ENCODE measurements at regions not wholly inside any gene's neighbourhood (a gene's known extent, or its start where the extent isn't known, plus 50 kb on each side); places are given as distances from the start of the nearest gene placed in this dataset.

DNA sequence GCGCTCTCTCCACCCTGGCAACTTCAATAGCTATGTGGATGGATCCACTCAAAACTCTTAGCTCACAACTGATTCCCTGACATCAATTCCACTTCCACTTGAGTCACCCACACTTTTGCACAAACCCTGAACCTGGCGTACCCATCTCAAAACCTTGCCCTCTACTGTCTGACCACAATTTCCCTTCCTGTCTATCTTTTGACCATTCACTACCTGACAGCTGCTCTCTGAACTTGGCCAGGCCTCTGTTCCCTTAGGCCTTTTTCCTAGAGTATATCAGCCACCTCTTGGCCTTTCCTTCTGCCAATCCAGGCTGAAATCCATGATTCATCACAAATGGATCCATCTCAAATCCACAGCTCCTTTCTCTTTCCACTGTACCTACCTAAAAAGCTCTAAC, 106.0 kb downstream of the RPL27A start:
- no peak for DNase-seq (ENCODE audit: extremely low read depth, low read depth)
- TF ChIP-seq, protein P1, sequence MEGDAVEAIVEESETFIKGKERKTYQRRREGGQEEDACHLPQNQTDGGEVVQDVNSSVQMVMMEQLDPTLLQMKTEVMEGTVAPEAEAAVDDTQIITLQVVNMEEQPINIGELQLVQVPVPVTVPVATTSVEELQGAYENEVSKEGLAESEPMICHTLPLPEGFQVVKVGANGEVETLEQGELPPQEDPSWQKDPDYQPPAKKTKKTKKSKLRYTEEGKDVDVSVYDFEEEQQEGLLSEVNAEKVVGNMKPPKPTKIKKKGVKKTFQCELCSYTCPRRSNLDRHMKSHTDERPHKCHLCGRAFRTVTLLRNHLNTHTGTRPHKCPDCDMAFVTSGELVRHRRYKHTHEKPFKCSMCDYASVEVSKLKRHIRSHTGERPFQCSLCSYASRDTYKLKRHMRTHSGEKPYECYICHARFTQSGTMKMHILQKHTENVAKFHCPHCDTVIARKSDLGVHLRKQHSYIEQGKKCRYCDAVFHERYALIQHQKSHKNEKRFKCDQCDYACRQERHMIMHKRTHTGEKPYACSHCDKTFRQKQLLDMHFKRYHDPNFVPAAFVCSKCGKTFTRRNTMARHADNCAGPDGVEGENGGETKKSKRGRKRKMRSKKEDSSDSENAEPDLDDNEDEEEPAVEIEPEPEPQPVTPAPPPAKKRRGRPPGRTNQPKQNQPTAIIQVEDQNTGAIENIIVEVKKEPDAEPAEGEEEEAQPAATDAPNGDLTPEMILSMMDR (IDR thresholded peaks at IDR 0.05; ENCODE audit: low read depth, low read length), result no peak

GRCh38 chr11:8789864-8790263, 107.3 kb downstream of the RPL27A start:
- no peak for DNase-seq (ENCODE audit: extremely low read depth, low read depth)
- TF ChIP-seq, protein P1 (IDR thresholded peaks at IDR 0.05; ENCODE audit: low read depth, low read length), result no peak

- TF ChIP-seq, protein P1 (IDR thresholded peaks at IDR 0.05; ENCODE audit: low read depth, low read length), result no peak
- DNase-seq (ENCODE audit: extremely low read depth, low read depth), result no peak
Observed at GRCh38 chr11:8790968-8791367, 108.4 kb downstream of the RPL27A start.

GRCh38 chr11:8792710-8793109, 110.1 kb downstream of the RPL27A start:
- no peak for DNase-seq (ENCODE audit: extremely low read depth, low read depth)
- TF ChIP-seq, protein P1 (IDR thresholded peaks at IDR 0.05; ENCODE audit: low read depth, low read length), result no peak

- no peak for DNase-seq (ENCODE audit: extremely low read depth, low read depth)
- TF ChIP-seq, protein P1 (IDR thresholded peaks at IDR 0.05; ENCODE audit: low read depth, low read length), result no peak
Observed at GRCh38 chr11:8793114-8793777, 110.7 kb downstream of the RPL27A start.

GRCh38 chr11:8794126-8794525, 111.5 kb downstream of the RPL27A start:
- no peak for DNase-seq (ENCODE audit: extremely low read depth, low read depth)
- TF ChIP-seq, protein P1 (IDR thresholded peaks at IDR 0.05; ENCODE audit: low read depth, low read length), result no peak

DNA sequence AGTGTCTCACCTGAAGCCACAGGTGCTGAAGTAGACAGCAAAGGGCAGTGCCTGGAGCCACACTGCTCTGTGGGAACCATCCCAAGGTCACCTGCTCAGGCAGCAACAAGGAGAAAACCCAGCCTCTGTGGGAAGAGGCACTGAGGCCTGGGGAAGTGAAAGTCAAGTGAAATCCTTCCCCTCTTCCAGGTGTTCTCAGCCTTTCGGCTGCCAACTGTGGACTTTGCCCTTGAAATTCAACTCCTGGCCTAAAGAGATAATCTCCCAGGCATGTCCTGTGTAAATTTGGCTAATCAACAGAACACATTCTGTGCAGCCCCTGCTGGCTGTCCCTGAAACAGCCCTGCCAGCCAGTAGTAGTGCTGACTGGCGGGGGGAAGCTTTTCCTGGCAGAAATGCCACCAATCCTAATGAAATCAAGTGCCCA, 112.1 kb downstream of the RPL27A start:
- DNase-seq (ENCODE audit: extremely low read depth, low read depth), result no peak
- TF ChIP-seq, protein P1 (IDR thresholded peaks at IDR 0.05; ENCODE audit: low read depth, low read length), result no peak

Measured in AG09319 (cell line).